Neural progenitor cell (in vitro differentiated cells): ENCODE measurements at regions not wholly inside any gene's neighbourhood (a gene's known extent, or its start where the extent isn't known, plus 50 kb on each side); places are given as distances from the start of the nearest gene placed in this dataset.

Experiments used
- CTCF ChIP-seq: fragments of 200-600 bp; sonication (generic); IDR thresholded peaks from 2 replicates; pipeline ENCODE4 v1.5.1; 2017; ENCODE audit warnings: antibody characterized with exemption, mild to moderate bottlenecking
- EZH2 ChIP-seq: fragments of 200-600 bp; sonication (generic); IDR thresholded peaks from 2 replicates; pipeline ENCODE4 v1.6.1; 2017; ENCODE audit warnings: antibody characterized with exemption, mild to moderate bottlenecking, moderate library complexity
- EZH2phosphoT487 ChIP-seq: fragments of 200-600 bp; sonication (generic); IDR thresholded peaks from 2 replicates; pipeline ENCODE4 v1.6.1; 2017; ENCODE audit warnings: antibody characterized with exemption

- TF ChIP-seq EZH2, result no peak
- no peak for TF ChIP-seq CTCF
- no peak for TF ChIP-seq EZH2phosphoT487
These were observed 422.2 kb downstream of the NOVA1 start for GRCh38 chr14:26175658-26176057.
